Testis (tissue), 2 donors: ENCODE measurements at regions not wholly inside any gene's neighbourhood (a gene's known extent, or its start where the extent isn't known, plus 50 kb on each side); places are given as distances from the start of the nearest gene placed in this dataset.

ENCODE experiments used
- DNase-seq: peaks from one replicate; pipeline ENCODE4 v3.0.0-alpha.2; 2019
- H3K27ac ChIP-seq, 2 donors: fragments of 200-600 bp; sonication (generic); one replicate each; pipeline ENCODE4 v1.5.1; 2019
- H3K27me3 ChIP-seq: fragments of 200-600 bp; sonication (generic); one replicate; pipeline ENCODE4 v1.5.1; 2019
- H3K36me3 ChIP-seq: fragments of 200-600 bp; sonication (generic); one replicate; pipeline ENCODE4 v1.5.1; 2017; ENCODE audit warnings: low read depth; ENCODE audit errors: missing control alignments
- H3K4me1 ChIP-seq: fragments of 200-600 bp; sonication (generic); one replicate; pipeline ENCODE4 v1.5.1; 2019
- H3K4me3 ChIP-seq, 2 donors: fragments of 200-600 bp; sonication (generic); one replicate each; pipeline ENCODE4 v1.5.1; 2017 to 2019
- H3K9me3 ChIP-seq: fragments of 200-600 bp; sonication (generic); one replicate; pipeline ENCODE4 v1.5.1; 2017
- CTCF ChIP-seq, 3 experiments: fragments of 450-650 bp in 2 of 3; fragments of 200-600 bp in 1 of 3; sonication (generic) in 1 of 3; IDR thresholded peaks; one replicate each; pipeline ENCODE4 v1.5.1; 2016 to 2019; ENCODE audit warnings: antibody characterized with exemption in 3 of 3, mild to moderate bottlenecking in 2 of 3, moderate library complexity in 1 of 3
- POLR2A ChIP-seq: fragments of 450-650 bp; IDR thresholded peaks from one replicate; pipeline ENCODE4 v1.6.1; 2017; ENCODE audit warnings: antibody characterized with exemption, mild to moderate bottlenecking, moderate library complexity
- WGBS, 2 donors: methylation state at CpG; one replicate each; pipeline ENCODE4 v1.1.5; 2018; 5-methylcytosine and 5-hydroxymethylcytosine counted together
- intact Hi-C: fragments of 100-400 bp; cut with DNase I; formaldehyde crosslinking; loops from one replicate; pipeline ENCODE4 v1.15.1; 2023; ENCODE audit warnings: low total_unique reads

DNA sequence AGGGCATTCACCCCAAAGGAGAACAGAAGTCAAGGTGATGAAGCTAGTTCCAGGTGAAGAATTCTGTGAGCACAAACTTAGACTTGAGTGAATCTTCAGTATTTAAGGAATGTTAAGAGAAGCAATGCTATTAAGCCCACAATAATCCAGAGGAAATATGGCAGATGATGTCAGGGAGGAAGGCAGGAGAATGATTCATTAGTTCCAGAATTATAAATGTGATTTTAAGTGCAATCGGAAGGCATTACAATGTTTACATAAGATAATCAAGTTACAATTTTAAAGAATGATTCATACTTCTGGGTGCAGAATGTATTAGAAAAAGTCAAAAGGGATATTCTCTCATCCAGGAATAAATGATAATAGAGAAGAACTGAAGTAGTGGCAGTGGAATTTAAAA is 545.2 kb upstream of the BRINP3 start:
- Histone ChIP-seq H3K27me3 (no peaks in the 10 kb centered on the region), H3K9me3 (no peaks in the 10 kb centered on the region), H3K4me3 (no peak overlapping the region), H3K27ac (no peak overlapping the region), H3K4me1 (no peaks in the 10 kb centered on the region), H3K36me3 (no peaks in the 10 kb centered on the region)
- intact Hi-C loops, result no loop called here
- TF ChIP-seq CTCF (IDR thresholded peaks at IDR 0.05) (no peak), POLR2A (no peak)
- WGBS, 2 donors, result 60 to 71% methylated on average over 1 of the region's 1 CpG
- no peak for DNase-seq

GRCh38 chr1:191025896-191026642 is 548.4 kb upstream of the BRINP3 start:
- TF ChIP-seq POLR2A (no peak), CTCF (IDR thresholded peaks at IDR 0.05) (no peak)
- H3K4me3 ChIP-seq, result no peak overlapping the region
- H3K4me1 ChIP-seq, result no peaks in the 10 kb centered on the region
- H3K27ac ChIP-seq, result no peak overlapping the region
- no peak for DNase-seq
- 85 to 91% methylated on average over 7 to 22 of the region's 33 CpGs for WGBS, 2 donors
- intact Hi-C loops, result no loop called here
- no peaks in the 10 kb centered on the region for H3K36me3 ChIP-seq
- H3K27me3 ChIP-seq, result no peaks in the 10 kb centered on the region
- H3K9me3 ChIP-seq, result no peaks in the 10 kb centered on the region

- H3K36me3 ChIP-seq, result no peaks in the 10 kb centered on the region
- DNase-seq, result no peak
- no peaks in the 10 kb centered on the region for H3K27me3 ChIP-seq
- TF ChIP-seq POLR2A (no peak), CTCF (IDR thresholded peaks at IDR 0.05) (no peak)
- H3K27ac ChIP-seq, result no peak overlapping the region
- H3K4me3 ChIP-seq, result no peak overlapping the region
- no peaks in the 10 kb centered on the region for H3K9me3 ChIP-seq
- 88 to 93% methylated on average over 4 to 5 of the region's 5 CpGs for WGBS, 2 donors
- intact Hi-C loops, result no loop called here
- H3K4me1 ChIP-seq, result no peaks in the 10 kb centered on the region
Observed at GRCh38 chr1:191026828-191027227, 549.2 kb upstream of the BRINP3 start.

- H3K27me3 ChIP-seq, result no peaks in the 10 kb centered on the region
- H3K4me1 ChIP-seq, result no peaks in the 10 kb centered on the region
- H3K27ac ChIP-seq, result no peak overlapping the region
- no peaks in the 10 kb centered on the region for H3K9me3 ChIP-seq
- 86 to 94% methylated on average over 2 of the region's 2 CpGs for WGBS, 2 donors
- intact Hi-C loops, result no loop called here
- no peak for DNase-seq
- H3K36me3 ChIP-seq, result no peaks in the 10 kb centered on the region
- TF ChIP-seq CTCF (IDR thresholded peaks at IDR 0.05) (no peak), POLR2A (no peak)
- H3K4me3 ChIP-seq, result no peak overlapping the region
Observed at GRCh38 chr1:191034132-191034531, 556.5 kb upstream of the BRINP3 start.

GRCh38 chr1:191043066-191043465 is 565.4 kb upstream of the BRINP3 start:
- H3K27me3 ChIP-seq, result no peaks in the 10 kb centered on the region
- 75 to 78% methylated on average over 2 of the region's 2 CpGs for WGBS, 2 donors
- H3K4me1 ChIP-seq, result no peaks in the 10 kb centered on the region
- no peak for TF ChIP-seq CTCF (IDR thresholded peaks at IDR 0.05)
- no peak for TF ChIP-seq POLR2A
- no peak overlapping the region for H3K4me3 ChIP-seq
- H3K27ac ChIP-seq, result no peak overlapping the region
- DNase-seq, result no peak
- no peaks in the 10 kb centered on the region for H3K36me3 ChIP-seq
- H3K9me3 ChIP-seq, result no peaks in the 10 kb centered on the region
- intact Hi-C loops, result no loop called here
